ENCODE measurements at regions not wholly inside any gene's neighbourhood (a gene's known extent, or its start where the extent isn't known, plus 50 kb on each side); places are given as distances from the start of the nearest gene placed in this dataset.

GRCh38 chr5:67998709-67999261 lies 216.8 kb upstream of the PIK3R1 start:
- H3K27me3 ChIP-seq (ENCODE audit: control insufficient read depth, extremely low read depth, insufficient read depth, low read length), result no peaks in the 10 kb centered on the region
- H3K27ac ChIP-seq (ENCODE audit: control insufficient read depth, insufficient read depth, low read length), result no peak overlapping the region
- H3K4me2 ChIP-seq (ENCODE audit: control insufficient read depth, extremely low read depth, insufficient read depth, low read depth, low read length), result no peak overlapping the region
- no peaks in the 10 kb centered on the region for H3K9me1 ChIP-seq (ENCODE audit: control insufficient read depth, extremely low read depth, insufficient read depth, low read length)
- H4K20me1 ChIP-seq (ENCODE audit: control insufficient read depth, extremely low read depth, insufficient read depth, low read length), result no peaks in the 10 kb centered on the region
- TF ChIP-seq CTCF (optimal IDR thresholded peaks at IDR 0.05 in 1 of 3, IDR thresholded peaks at IDR 0.05 in 1 of 3, conservative IDR thresholded peaks at IDR 0.05 in 1 of 3; ENCODE audit: extremely low read depth in 1 of 3, insufficient read depth in 2 of 3, low read length in 3 of 3), result no peak
- no peak for TF ChIP-seq EZH2 (IDR thresholded peaks at IDR 0.05; ENCODE audit: low read length)
- DNase-seq (ENCODE audit: low read depth, low spot score), result no peak
- H3K4me3 ChIP-seq (ENCODE audit: control insufficient read depth in 2 of 3, extremely low read depth in 1 of 3, insufficient read depth in 2 of 3, low read depth in 1 of 3, low read length in 3 of 3), result no peak overlapping the region
- no peaks in the 10 kb centered on the region for H3K79me2 ChIP-seq (ENCODE audit: control insufficient read depth, insufficient read depth, low read length)
- no peak overlapping the region for H2AFZ ChIP-seq (ENCODE audit: control insufficient read depth, low read length)
- H3K4me1 ChIP-seq (ENCODE audit: control insufficient read depth, extremely low read depth, insufficient read depth, low read length), result no peaks in the 10 kb centered on the region
- no peaks in the 10 kb centered on the region for H3K9me3 ChIP-seq (ENCODE audit: control insufficient read depth, low read depth, low read length)
- H3K36me3 ChIP-seq (ENCODE audit: control insufficient read depth in 2 of 2, extremely low read depth in 1 of 2, insufficient read depth in 2 of 2, low read length in 2 of 2), result no peaks in the 10 kb centered on the region
- FAIRE-seq, result no peak
- no peak overlapping the region for H3K9ac ChIP-seq (ENCODE audit: control insufficient read depth, extremely low read depth, insufficient read depth, low read length)
- dilution Hi-C loops (cut with MboI; ENCODE audit: extremely low pct_ligation_motif_present, low sequenced_read_pairs), result no loop called here

GRCh38 chr5:67997892-67998457 lies 217.6 kb upstream of the PIK3R1 start:
- FAIRE-seq (no peak), DNase-seq (ENCODE audit: low read depth, low spot score) (no peak)
- H3K9me3 ChIP-seq (ENCODE audit: control insufficient read depth, low read depth, low read length), result no peaks in the 10 kb centered on the region
- dilution Hi-C loops (cut with MboI; ENCODE audit: extremely low pct_ligation_motif_present, low sequenced_read_pairs), result no loop called here
- no peak overlapping the region for H2AFZ ChIP-seq (ENCODE audit: control insufficient read depth, low read length)
- no peak overlapping the region for H3K9ac ChIP-seq (ENCODE audit: control insufficient read depth, extremely low read depth, insufficient read depth, low read length)
- H3K4me1 ChIP-seq (ENCODE audit: control insufficient read depth, extremely low read depth, insufficient read depth, low read length), result no peaks in the 10 kb centered on the region
- no peaks in the 10 kb centered on the region for H3K79me2 ChIP-seq (ENCODE audit: control insufficient read depth, insufficient read depth, low read length)
- TF ChIP-seq EZH2 (IDR thresholded peaks at IDR 0.05; ENCODE audit: low read length), result no peak
- TF ChIP-seq CTCF (optimal IDR thresholded peaks at IDR 0.05 in 1 of 3, IDR thresholded peaks at IDR 0.05 in 1 of 3, conservative IDR thresholded peaks at IDR 0.05 in 1 of 3; ENCODE audit: extremely low read depth in 1 of 3, insufficient read depth in 2 of 3, low read length in 3 of 3), result no peak
- H3K4me2 ChIP-seq (ENCODE audit: control insufficient read depth, extremely low read depth, insufficient read depth, low read depth, low read length), result no peak overlapping the region
- H3K9me1 ChIP-seq (ENCODE audit: control insufficient read depth, extremely low read depth, insufficient read depth, low read length), result no peaks in the 10 kb centered on the region
- H3K4me3 ChIP-seq (ENCODE audit: control insufficient read depth in 2 of 3, extremely low read depth in 1 of 3, insufficient read depth in 2 of 3, low read depth in 1 of 3, low read length in 3 of 3), result no peak overlapping the region
- H4K20me1 ChIP-seq (ENCODE audit: control insufficient read depth, extremely low read depth, insufficient read depth, low read length), result no peaks in the 10 kb centered on the region
- no peak overlapping the region for H3K27ac ChIP-seq (ENCODE audit: control insufficient read depth, insufficient read depth, low read length)
- H3K36me3 ChIP-seq (ENCODE audit: control insufficient read depth in 2 of 2, extremely low read depth in 1 of 2, insufficient read depth in 2 of 2, low read length in 2 of 2), result no peaks in the 10 kb centered on the region
- H3K27me3 ChIP-seq (ENCODE audit: control insufficient read depth, extremely low read depth, insufficient read depth, low read length), result no peaks in the 10 kb centered on the region
